ENCODE measurements at regions not wholly inside any gene's neighbourhood (a gene's known extent, or its start where the extent isn't known, plus 50 kb on each side); places are given as distances from the start of the nearest gene placed in this dataset.

GRCh38 chr16:54842743-54843423 lies 87.8 kb upstream of the IRX5 start:
- TF ChIP-seq CTCF (IDR thresholded peaks at IDR 0.05): no peak
- no peaks in the 10 kb centered on the region for H3K36me3 Mint-ChIP-seq (ENCODE audit: low read depth)
- ChIA-PET POLR2A (no interaction called here), CTCF (no interaction called here)
- Histone ChIP-seq H3K9me3 (ENCODE audit: control insufficient read depth in 1 of 2, insufficient read depth in 1 of 2, low read length in 2 of 2) (peaks cover 4 to 8% of the 10 kb centered on the region in 2 experiments), H3K4me1 (ENCODE audit: insufficient read depth, low read length) (no peaks in the 10 kb centered on the region), H3K27me3 (ENCODE audit: control insufficient read depth in 1 of 2, insufficient read depth in 2 of 2, low read length in 2 of 2) (no peaks in the 10 kb centered on the region), H3K36me3 (ENCODE audit: insufficient read depth, low read length) (no peaks in the 10 kb centered on the region), H3K27ac (ENCODE audit: low read depth in 1 of 2, low read length in 2 of 2) (no peak overlapping the region), H3K4me3 (ENCODE audit: low read length) (no peak overlapping the region)
- ATAC-seq (ENCODE audit: poor library complexity) (no peak), DNase-seq (no peak)
- H3K27ac Mint-ChIP-seq: no peak overlapping the region
- intact Hi-C loops (cut with DNase I, micrococcal nuclease): no loop called here
- H3K27me3 Mint-ChIP-seq: peaks cover 13% of the 10 kb centered on the region
- H3K4me1 Mint-ChIP-seq (ENCODE audit: low read depth): no peaks in the 10 kb centered on the region
- H3K9me3 Mint-ChIP-seq: peaks cover 3% of the 10 kb centered on the region
- no peak overlapping the region for H3K4me3 Mint-ChIP-seq

- Mint-ChIP-seq H3K4me3 (no peak overlapping the region), H3K4me1 (ENCODE audit: low read depth) (no peaks in the 10 kb centered on the region), H3K27me3 (peaks cover 12% of the 10 kb centered on the region), H3K36me3 (ENCODE audit: low read depth) (no peaks in the 10 kb centered on the region), H3K27ac (no peak overlapping the region), H3K9me3 (peaks cover 6% of the 10 kb centered on the region)
- Histone ChIP-seq H3K4me1 (ENCODE audit: insufficient read depth, low read length) (no peaks in the 10 kb centered on the region), H3K27me3 (ENCODE audit: control insufficient read depth in 1 of 2, insufficient read depth in 2 of 2, low read length in 2 of 2) (no peaks in the 10 kb centered on the region), H3K36me3 (ENCODE audit: insufficient read depth, low read length) (no peaks in the 10 kb centered on the region), H3K4me3 (ENCODE audit: low read length) (no peak overlapping the region), H3K9me3 (ENCODE audit: control insufficient read depth in 1 of 2, insufficient read depth in 1 of 2, low read length in 2 of 2) (peaks cover 0 to 9% of the 10 kb centered on the region in 2 experiments), H3K27ac (ENCODE audit: low read depth in 1 of 2, low read length in 2 of 2) (no peak overlapping the region)
- CTCF ChIA-PET: no interaction called here
- POLR2A ChIA-PET: no interaction called here
- DNase-seq (no peak), ATAC-seq (ENCODE audit: poor library complexity) (no peak)
- intact Hi-C loops (cut with DNase I, micrococcal nuclease): no loop called here
- TF ChIP-seq CTCF (IDR thresholded peaks at IDR 0.05): no peak
These were observed 101.0 kb upstream of the IRX5 start for GRCh38 chr16:54829691-54830090.

- Histone ChIP-seq H3K36me3 (ENCODE audit: insufficient read depth, low read length) (no peaks in the 10 kb centered on the region), H3K4me3 (ENCODE audit: low read length) (no peak overlapping the region), H3K9me3 (ENCODE audit: control insufficient read depth in 1 of 2, insufficient read depth in 1 of 2, low read length in 2 of 2) (no peaks in the 10 kb centered on the region), H3K27me3 (ENCODE audit: control insufficient read depth in 1 of 2, insufficient read depth in 2 of 2, low read length in 2 of 2) (no peaks in the 10 kb centered on the region), H3K4me1 (ENCODE audit: insufficient read depth, low read length) (no peaks in the 10 kb centered on the region), H3K27ac (ENCODE audit: low read depth in 1 of 2, low read length in 2 of 2) (no peak overlapping the region)
- Mint-ChIP-seq H3K27ac (no peak overlapping the region), H3K27me3 (no peaks in the 10 kb centered on the region), H3K9me3 (peaks cover 2% of the 10 kb centered on the region), H3K36me3 (ENCODE audit: low read depth) (no peaks in the 10 kb centered on the region), H3K4me1 (ENCODE audit: low read depth) (no peaks in the 10 kb centered on the region), H3K4me3 (no peak overlapping the region)
- ATAC-seq (ENCODE audit: poor library complexity) (no peak), DNase-seq (no peak)
- CTCF ChIA-PET: no interaction called here
- intact Hi-C loops (cut with DNase I, micrococcal nuclease): no loop called here
- TF ChIP-seq CTCF (IDR thresholded peaks at IDR 0.05): no peak
- POLR2A ChIA-PET: no interaction called here
These were observed 107.8 kb upstream of the IRX5 start for GRCh38 chr16:54822892-54823291.

Measured in CD4-positive, alpha-beta T cell (primary cell).